Tibial artery (tissue), 4 donors: ENCODE measurements at regions not wholly inside any gene's neighbourhood (a gene's known extent, or its start where the extent isn't known, plus 50 kb on each side); places are given as distances from the start of the nearest gene placed in this dataset.

ENCODE experiments used
- DNase-seq, 2 donors: peaks; one replicate each; pipeline ENCODE4 v3.0.0-alpha.2; 2019
- H3K27ac ChIP-seq, 2 donors: fragments of 200-600 bp; sonication (generic) in 1 of 2; 1 replicate in 1 of 2; 2 replicates in 1 of 2; pipeline ENCODE4 v1.5.1; 2018 to 2019; ENCODE audit warnings: mild to moderate bottlenecking in 1 of 2
- H3K27me3 ChIP-seq, 2 donors: fragments of 200-600 bp; sonication (generic) in 1 of 2; one replicate each; pipeline versions ENCODE4 v1.5.1 to v1.6.0; 2016 to 2019
- H3K36me3 ChIP-seq, 3 donors: fragments of 200-600 bp; sonication (generic) in 2 of 3; one replicate each; pipeline ENCODE4 v1.5.1; 2016 to 2019; ENCODE audit warnings: mild to moderate bottlenecking in 2 of 3
- H3K4me1 ChIP-seq, 4 donors: fragments of 200-600 bp; sonication (generic) in 2 of 4; 1 replicate in 3 of 4; 2 replicates in 1 of 4; pipeline ENCODE4 v1.5.1; 2016 to 2019
- H3K4me3 ChIP-seq, 2 donors: fragments of 200-600 bp; sonication (generic) in 1 of 2; 1 replicate in 1 of 2; 2 replicates in 1 of 2; pipeline ENCODE4 v1.5.1; 2018 to 2019; ENCODE audit warnings: mild to moderate bottlenecking in 2 of 2
- H3K9me3 ChIP-seq, 3 donors: fragments of 200-600 bp; sonication (generic) in 1 of 3; one replicate each; pipeline ENCODE4 v1.5.1; 2016 to 2019
- CTCF ChIP-seq, 2 experiments: fragments of 200-600 bp in 1 of 2; fragments of 450-650 bp in 1 of 2; IDR thresholded peaks; one replicate each; pipeline ENCODE4 v1.5.1; 2017 to 2019; ENCODE audit warnings: antibody characterized with exemption in 2 of 2, mild to moderate bottlenecking in 1 of 2, moderate library complexity in 1 of 2
- intact Hi-C: fragments of 100-400 bp; cut with DNase I; formaldehyde crosslinking; loops from one replicate; pipeline ENCODE4 v1.15.0; 2023; ENCODE audit warnings: low total_unique reads

DNA sequence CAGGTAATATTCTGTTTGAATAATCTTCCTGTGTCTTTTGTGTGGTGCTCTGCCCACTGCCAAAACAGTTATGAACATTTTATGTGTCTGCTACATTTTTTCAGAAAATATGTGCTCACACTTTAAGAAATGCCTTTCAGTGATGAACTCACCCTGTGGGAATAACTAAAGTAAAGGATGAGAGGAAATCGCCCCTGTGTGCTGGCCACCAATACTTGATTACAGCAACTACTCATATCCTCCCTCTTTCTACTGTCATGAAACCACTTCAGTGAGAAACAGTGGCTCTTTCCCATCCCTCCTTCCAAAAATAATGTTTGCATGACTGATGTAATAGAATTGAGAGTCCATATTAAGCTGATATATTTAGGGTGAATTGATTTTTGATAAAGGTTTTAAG is 900.9 kb downstream of the RAB28 start:
- Histone ChIP-seq H3K36me3 (no peaks in the 10 kb centered on the region), H3K4me1 (no peaks in the 10 kb centered on the region), H3K4me3 (no peak overlapping the region), H3K27ac (no peak overlapping the region), H3K9me3 (no peaks in the 10 kb centered on the region), H3K27me3 (no peaks in the 10 kb centered on the region)
- TF ChIP-seq CTCF (IDR thresholded peaks at IDR 0.05), result no peak
- no peak for DNase-seq
- intact Hi-C loops, result no loop called here

- Histone ChIP-seq H3K36me3 (no peaks in the 10 kb centered on the region), H3K27me3 (no peaks in the 10 kb centered on the region), H3K4me1 (no peaks in the 10 kb centered on the region), H3K27ac (no peak overlapping the region), H3K9me3 (no peaks in the 10 kb centered on the region), H3K4me3 (no peak overlapping the region)
- intact Hi-C loops, result no loop called here
- TF ChIP-seq CTCF (IDR thresholded peaks at IDR 0.05), result no peak
- DNase-seq, result no peak
Measured at GRCh38 chr4:12580787-12581186, 903.4 kb downstream of the RAB28 start.

DNA sequence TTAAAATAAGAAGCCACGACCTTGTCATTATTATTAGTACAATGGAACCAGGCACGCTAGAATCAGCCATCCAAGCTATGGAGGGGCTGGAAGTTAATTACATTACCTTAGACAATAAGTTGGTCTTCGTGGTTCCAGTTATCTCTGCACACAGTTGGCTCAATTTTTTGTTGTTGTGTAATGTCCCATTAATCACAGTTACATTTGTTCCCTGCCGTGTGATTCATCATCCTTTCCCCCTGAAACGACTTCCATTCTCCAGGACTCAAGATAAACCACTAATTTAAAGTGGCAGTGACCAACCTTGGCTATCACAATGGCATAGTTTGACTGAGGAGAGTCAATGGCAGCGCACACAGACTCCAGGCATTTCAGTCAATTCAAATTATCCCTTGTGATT is 905.0 kb downstream of the RAB28 start:
- intact Hi-C loops, result no loop called here
- Histone ChIP-seq H3K36me3 (no peaks in the 10 kb centered on the region), H3K27me3 (no peaks in the 10 kb centered on the region), H3K9me3 (no peaks in the 10 kb centered on the region), H3K4me3 (no peak overlapping the region), H3K4me1 (no peaks in the 10 kb centered on the region), H3K27ac (no peak overlapping the region)
- no peak for DNase-seq
- no peak for TF ChIP-seq CTCF (IDR thresholded peaks at IDR 0.05)

DNA sequence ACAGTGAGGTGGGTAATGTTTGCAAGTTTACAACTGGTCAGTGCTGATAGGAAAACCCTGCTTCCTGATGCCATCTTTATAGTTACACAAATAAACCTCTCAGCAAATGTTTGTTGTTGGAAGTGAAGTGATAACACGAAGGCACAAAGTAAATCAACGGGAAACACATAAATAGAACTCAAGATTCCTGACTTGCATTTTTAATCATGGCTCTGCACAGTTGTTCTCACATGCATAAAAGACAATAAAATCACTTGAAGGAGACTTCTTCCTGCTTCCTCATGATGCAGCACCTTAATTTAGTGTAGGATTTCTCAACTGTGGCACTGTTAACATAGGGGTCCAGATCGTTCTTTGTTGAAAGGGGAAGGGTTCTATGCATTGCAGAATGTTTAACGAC is 907.7 kb downstream of the RAB28 start:
- Histone ChIP-seq H3K4me1 (no peaks in the 10 kb centered on the region), H3K9me3 (no peaks in the 10 kb centered on the region), H3K36me3 (no peaks in the 10 kb centered on the region), H3K27ac (no peak overlapping the region), H3K4me3 (no peak overlapping the region), H3K27me3 (no peaks in the 10 kb centered on the region)
- TF ChIP-seq CTCF (IDR thresholded peaks at IDR 0.05), result no peak
- intact Hi-C loops, result no loop called here
- DNase-seq, result no peak

DNA sequence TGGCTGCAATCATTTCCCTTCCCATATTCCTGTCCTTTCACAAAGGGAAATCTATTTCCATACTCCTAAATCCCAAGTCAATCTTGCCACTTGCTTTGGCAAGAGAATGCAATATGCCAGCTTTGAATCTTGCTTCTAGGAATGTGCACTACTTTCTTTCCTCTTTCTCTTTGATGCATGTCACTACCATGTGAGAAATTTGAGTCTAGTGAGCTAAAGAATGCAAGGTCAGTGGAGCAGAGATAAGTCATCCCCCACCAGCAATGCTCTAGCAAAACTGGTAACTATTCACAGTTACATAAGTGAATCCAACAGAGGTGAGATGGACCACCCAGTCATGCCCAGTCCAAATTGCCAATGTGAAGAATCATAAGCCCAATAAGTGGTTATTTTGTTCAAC is 910.4 kb downstream of the RAB28 start:
- H3K27ac ChIP-seq, result no peak overlapping the region
- no peak overlapping the region for H3K4me3 ChIP-seq
- DNase-seq, result no peak
- no peak for TF ChIP-seq CTCF (IDR thresholded peaks at IDR 0.05)
- no peaks in the 10 kb centered on the region for H3K36me3 ChIP-seq
- H3K9me3 ChIP-seq, result no peaks in the 10 kb centered on the region
- H3K4me1 ChIP-seq, result no peaks in the 10 kb centered on the region
- H3K27me3 ChIP-seq, result no peaks in the 10 kb centered on the region
- intact Hi-C loops, result no loop called here

- DNase-seq, result no peak
- Histone ChIP-seq H3K4me1 (peaks cover 0 to 9% (median 0%) of the 10 kb centered on the region in 4 donors), H3K27me3 (no peaks in the 10 kb centered on the region), H3K9me3 (no peaks in the 10 kb centered on the region), H3K4me3 (no peak overlapping the region), H3K27ac (no peak overlapping the region), H3K36me3 (no peaks in the 10 kb centered on the region)
- no peak for TF ChIP-seq CTCF (IDR thresholded peaks at IDR 0.05)
- intact Hi-C loops, result no loop called here
Measured at GRCh38 chr4:12562476-12563140, 921.5 kb downstream of the RAB28 start.
